Panc1 (cell line): ENCODE measurements at regions not wholly inside any gene's neighbourhood (a gene's known extent, or its start where the extent isn't known, plus 50 kb on each side); places are given as distances from the start of the nearest gene placed in this dataset.

Experiments used
- ATAC-seq: fragments of 200-7000 bp; cut with Tn5 transposase; 2 replicates; pipeline ENCODE4 v1.9.1; 2020; ENCODE audit warnings: mild to moderate bottlenecking, moderate library complexity
- BruUV-seq: library from RNA; stranded (reverse); fragments of 400-500 nt; replicated peaks from 2 replicates; lab custom pipeline; 2021; lab: Mats Ljungman, UMichigan
- CTCF ChIA-PET: fragments of 300-600 bp; sonication (Branson Sonifier 250); formaldehyde crosslinking; loops from one replicate; lab custom pipeline; 2022; ENCODE audit warnings: antibody characterized with exemption; lab: Charles Lee
- POLR2A ChIA-PET: fragments of 300-600 bp; sonication (Branson Sonifier 250); formaldehyde crosslinking; loops from one replicate; lab custom pipeline; 2022; ENCODE audit warnings: antibody characterized with exemption; lab: Charles Lee
- DNase-seq: peaks from one replicate; pipeline ENCODE4 v3.0.0-alpha.2; 2010; ENCODE audit warnings: low read depth, low spot score
- H3K27ac ChIP-seq: 2 replicates; pipeline ENCODE4 v1.5.1; 2011; ENCODE audit warnings: mild to moderate bottlenecking, low read length, inconsistent platforms
- H3K27me3 ChIP-seq: fragments of 200-500 bp; sonication (Bioruptor generic); 2 replicates; pipeline ENCODE4 v1.6.0; 2014; ENCODE audit warnings: low read length, inconsistent platforms; ENCODE audit not compliant: control insufficient read depth, insufficient read depth
- H3K36me3 ChIP-seq: fragments of 200-500 bp; sonication (Bioruptor generic); 2 replicates; pipeline ENCODE4 v1.5.1; 2014; ENCODE audit warnings: inconsistent platforms, mild to moderate bottlenecking, low read length, moderate library complexity; ENCODE audit not compliant: control insufficient read depth, insufficient read depth
- H3K4me1 ChIP-seq: 2 replicates; pipeline ENCODE4 v1.5.1; 2011; ENCODE audit warnings: inconsistent platforms, mild to moderate bottlenecking, low read length, moderate library complexity; ENCODE audit not compliant: control insufficient read depth, insufficient read depth
- H3K4me3 ChIP-seq, 2 experiments: 2 replicates each; pipeline ENCODE4 v1.5.1; 2011 to 2012; ENCODE audit warnings: low read depth in 2 of 2, low read length in 2 of 2, mild to moderate bottlenecking in 2 of 2, inconsistent platforms in 1 of 2, moderate library complexity in 1 of 2
- H3K9me3 ChIP-seq: fragments of 200-500 bp; sonication (Bioruptor generic); 2 replicates; pipeline ENCODE4 v1.5.1; 2014; ENCODE audit warnings: low read depth, mild to moderate bottlenecking, inconsistent platforms, low read length, moderate library complexity; ENCODE audit not compliant: control insufficient read depth, insufficient read depth
- POLR2AphosphoS5 ChIP-seq: IDR thresholded peaks from 2 replicates; pipeline ENCODE4 v1.6.1; 2012; ENCODE audit warnings: mild to moderate bottlenecking, low read depth, low read length, moderate library complexity
- SIN3A ChIP-seq: IDR thresholded peaks from 2 replicates; pipeline ENCODE4 v1.6.1; 2012; ENCODE audit warnings: low read depth, mild to moderate bottlenecking, low read length, moderate library complexity, borderline replicate concordance; ENCODE audit not compliant: insufficient read depth
- TCF7L2 ChIP-seq: IDR thresholded peaks from 2 replicates; pipeline ENCODE4 v1.6.1; 2011; ENCODE audit warnings: mild to moderate bottlenecking, low read depth, low read length, inconsistent platforms
- in situ Hi-C: cut with HindIII; loops from 2 replicates; pipeline ENCODE4 v1.10.0; 2016; ENCODE audit warnings: low sequenced_read_pairs, low pct_unique_long_range_greater_than_20kb
- intact Hi-C: fragments of 100-400 bp; cut with micrococcal nuclease; formaldehyde crosslinking; loops from one replicate; pipeline ENCODE4 v1.10.0; 2022; ENCODE audit not compliant: unreplicated experiment
- TF ChIP-seq, protein P1 (sequence below): fragments of 450-650 bp; IDR thresholded peaks from 2 replicates; pipeline ENCODE4 v1.5.1; 2017; ENCODE audit warnings: mild to moderate bottlenecking
- TF ChIP-seq, protein P2 (sequence below), 2 experiments: IDR thresholded peaks; 2 replicates each; pipeline ENCODE4 v1.6.1; 2011 to 2012; ENCODE audit warnings: low read depth in 2 of 2, control low read depth in 1 of 2, low read length in 1 of 2, mild to moderate bottlenecking in 1 of 2, moderate library complexity in 1 of 2; ENCODE audit not compliant: insufficient read depth in 1 of 2

DNA sequence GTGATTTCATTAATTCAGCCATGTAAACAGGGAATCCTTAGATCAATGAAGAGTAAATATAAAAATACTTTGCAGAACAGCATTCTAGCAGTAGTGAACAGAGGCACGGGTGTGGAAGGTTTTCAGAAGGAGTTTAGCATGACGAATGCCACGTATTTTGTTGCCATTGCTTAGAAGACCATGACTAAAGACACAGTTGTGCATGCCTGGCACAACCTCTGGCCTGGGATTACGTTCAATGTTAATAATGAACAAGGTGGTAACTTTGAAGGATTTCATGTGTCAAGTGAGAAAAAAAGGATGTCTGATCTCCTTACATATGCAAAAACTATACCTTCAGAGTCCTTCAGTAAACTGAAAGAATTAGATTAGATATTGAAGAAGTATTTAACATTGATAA lies 171.9 kb downstream of the MAGEB5 start:
- Histone ChIP-seq H3K36me3 (no peaks in the 10 kb centered on the region), H3K9me3 (no peaks in the 10 kb centered on the region), H3K27ac (no peak overlapping the region), H3K4me1 (no peaks in the 10 kb centered on the region), H3K4me3 (no peak overlapping the region), H3K27me3 (no peaks in the 10 kb centered on the region)
- ChIA-PET CTCF (no interaction called here), POLR2A (no interaction called here)
- BruUV-seq, result no TSS peak
- intact Hi-C loops, result no loop called here
- DNase-seq, result no peak
- TF ChIP-seq TCF7L2 (no peak), POLR2AphosphoS5 (no peak), SIN3A (no peak)
- TF ChIP-seq, protein P1, sequence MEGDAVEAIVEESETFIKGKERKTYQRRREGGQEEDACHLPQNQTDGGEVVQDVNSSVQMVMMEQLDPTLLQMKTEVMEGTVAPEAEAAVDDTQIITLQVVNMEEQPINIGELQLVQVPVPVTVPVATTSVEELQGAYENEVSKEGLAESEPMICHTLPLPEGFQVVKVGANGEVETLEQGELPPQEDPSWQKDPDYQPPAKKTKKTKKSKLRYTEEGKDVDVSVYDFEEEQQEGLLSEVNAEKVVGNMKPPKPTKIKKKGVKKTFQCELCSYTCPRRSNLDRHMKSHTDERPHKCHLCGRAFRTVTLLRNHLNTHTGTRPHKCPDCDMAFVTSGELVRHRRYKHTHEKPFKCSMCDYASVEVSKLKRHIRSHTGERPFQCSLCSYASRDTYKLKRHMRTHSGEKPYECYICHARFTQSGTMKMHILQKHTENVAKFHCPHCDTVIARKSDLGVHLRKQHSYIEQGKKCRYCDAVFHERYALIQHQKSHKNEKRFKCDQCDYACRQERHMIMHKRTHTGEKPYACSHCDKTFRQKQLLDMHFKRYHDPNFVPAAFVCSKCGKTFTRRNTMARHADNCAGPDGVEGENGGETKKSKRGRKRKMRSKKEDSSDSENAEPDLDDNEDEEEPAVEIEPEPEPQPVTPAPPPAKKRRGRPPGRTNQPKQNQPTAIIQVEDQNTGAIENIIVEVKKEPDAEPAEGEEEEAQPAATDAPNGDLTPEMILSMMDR, result no peak
- TF ChIP-seq, protein P2, sequence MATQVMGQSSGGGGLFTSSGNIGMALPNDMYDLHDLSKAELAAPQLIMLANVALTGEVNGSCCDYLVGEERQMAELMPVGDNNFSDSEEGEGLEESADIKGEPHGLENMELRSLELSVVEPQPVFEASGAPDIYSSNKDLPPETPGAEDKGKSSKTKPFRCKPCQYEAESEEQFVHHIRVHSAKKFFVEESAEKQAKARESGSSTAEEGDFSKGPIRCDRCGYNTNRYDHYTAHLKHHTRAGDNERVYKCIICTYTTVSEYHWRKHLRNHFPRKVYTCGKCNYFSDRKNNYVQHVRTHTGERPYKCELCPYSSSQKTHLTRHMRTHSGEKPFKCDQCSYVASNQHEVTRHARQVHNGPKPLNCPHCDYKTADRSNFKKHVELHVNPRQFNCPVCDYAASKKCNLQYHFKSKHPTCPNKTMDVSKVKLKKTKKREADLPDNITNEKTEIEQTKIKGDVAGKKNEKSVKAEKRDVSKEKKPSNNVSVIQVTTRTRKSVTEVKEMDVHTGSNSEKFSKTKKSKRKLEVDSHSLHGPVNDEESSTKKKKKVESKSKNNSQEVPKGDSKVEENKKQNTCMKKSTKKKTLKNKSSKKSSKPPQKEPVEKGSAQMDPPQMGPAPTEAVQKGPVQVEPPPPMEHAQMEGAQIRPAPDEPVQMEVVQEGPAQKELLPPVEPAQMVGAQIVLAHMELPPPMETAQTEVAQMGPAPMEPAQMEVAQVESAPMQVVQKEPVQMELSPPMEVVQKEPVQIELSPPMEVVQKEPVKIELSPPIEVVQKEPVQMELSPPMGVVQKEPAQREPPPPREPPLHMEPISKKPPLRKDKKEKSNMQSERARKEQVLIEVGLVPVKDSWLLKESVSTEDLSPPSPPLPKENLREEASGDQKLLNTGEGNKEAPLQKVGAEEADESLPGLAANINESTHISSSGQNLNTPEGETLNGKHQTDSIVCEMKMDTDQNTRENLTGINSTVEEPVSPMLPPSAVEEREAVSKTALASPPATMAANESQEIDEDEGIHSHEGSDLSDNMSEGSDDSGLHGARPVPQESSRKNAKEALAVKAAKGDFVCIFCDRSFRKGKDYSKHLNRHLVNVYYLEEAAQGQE (IDR thresholded peaks at IDR 0.05; ENCODE audit: insufficient read depth in 1 of 2, low read depth in 2 of 2, low read length in 1 of 2), result no peak
- no peak for ATAC-seq
- in situ Hi-C loops, result no loop called here

DNA sequence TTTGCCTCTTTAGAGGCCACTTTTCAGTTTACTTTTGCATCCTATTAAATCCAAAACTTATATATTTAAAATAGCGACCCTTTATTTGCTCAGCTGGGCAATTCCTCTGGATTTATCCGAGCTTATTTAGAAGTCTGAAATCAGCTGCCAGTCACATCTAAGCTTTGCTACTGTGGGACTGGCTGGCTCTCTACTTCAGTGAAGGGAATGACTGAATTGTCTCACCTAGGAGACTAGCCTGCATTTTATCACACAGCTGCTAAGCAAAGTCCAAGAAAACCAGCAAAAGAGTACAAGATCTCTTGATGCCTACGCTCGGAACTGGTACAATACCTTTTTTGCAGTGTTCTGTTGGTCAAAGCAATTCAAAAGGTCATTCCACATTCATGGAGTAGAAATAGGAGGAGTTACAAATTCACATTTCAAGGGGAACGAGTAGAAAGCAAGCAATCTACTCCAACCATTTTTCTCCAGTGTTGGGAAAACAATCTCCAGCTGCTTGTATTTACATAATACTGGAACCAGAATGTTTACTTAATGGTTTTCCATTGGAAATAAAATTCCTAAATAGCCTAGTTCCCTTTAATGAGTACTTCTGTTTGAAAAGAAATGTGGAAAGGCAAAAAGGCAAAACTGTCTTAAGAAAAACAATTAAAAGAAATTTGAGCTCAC lies 160.2 kb downstream of the MAGEB5 start:
- Histone ChIP-seq H3K4me3 (no peak overlapping the region), H3K36me3 (no peaks in the 10 kb centered on the region), H3K9me3 (no peaks in the 10 kb centered on the region), H3K27ac (no peak overlapping the region), H3K27me3 (no peaks in the 10 kb centered on the region), H3K4me1 (no peaks in the 10 kb centered on the region)
- in situ Hi-C loops (no loop called here), intact Hi-C loops (no loop called here)
- no peak for ATAC-seq
- ChIA-PET POLR2A (no interaction called here), CTCF (no interaction called here)
- DNase-seq, result no peak
- no peak for TF ChIP-seq SIN3A
- TF ChIP-seq, protein P1, result no peak
- TF ChIP-seq, protein P2 (IDR thresholded peaks at IDR 0.05; ENCODE audit: insufficient read depth in 1 of 2, low read depth in 2 of 2, low read length in 1 of 2), result no peak
- no peak for TF ChIP-seq POLR2AphosphoS5
- TF ChIP-seq TCF7L2, result no peak
- BruUV-seq, result no TSS peak
